Choroid plexus epithelial cell (primary cell): ENCODE measurements at regions not wholly inside any gene's neighbourhood (a gene's known extent, or its start where the extent isn't known, plus 50 kb on each side); places are given as distances from the start of the nearest gene placed in this dataset.

Experiments
- DNase-seq: peaks from one replicate; pipeline ENCODE4 v3.0.0-alpha.2; 2010; ENCODE audit warnings: low read depth
- H3K4me3 ChIP-seq: 2 replicates; pipeline ENCODE4 v1.5.1; 2011; ENCODE audit warnings: low read depth, mild to moderate bottlenecking, control low read depth, low read length, moderate library complexity
- CTCF ChIP-seq: conservative IDR thresholded peaks from 2 replicates; pipeline ENCODE4 v1.5.1; 2011; ENCODE audit warnings: low read depth, mild to moderate bottlenecking, control low read depth, inconsistent platforms, low read length, moderate library complexity

- no peak overlapping the region for H3K4me3 ChIP-seq
- DNase-seq = no peak
- no peak for TF ChIP-seq CTCF
Measured at GRCh38 chr12:77167801-77168200, 102.4 kb upstream of the E2F7 start.

GRCh38 chr12:77166696-77167095 lies 101.3 kb upstream of the E2F7 start:
- no peak for TF ChIP-seq CTCF
- H3K4me3 ChIP-seq = no peak overlapping the region
- DNase-seq = no peak

- H3K4me3 ChIP-seq = no peak overlapping the region
- no peak for TF ChIP-seq CTCF
- DNase-seq = no peak
Measured at GRCh38 chr12:77163074-77164038, 98.0 kb upstream of the E2F7 start.

GRCh38 chr12:77161944-77162343 lies 96.6 kb upstream of the E2F7 start:
- DNase-seq = no peak
- TF ChIP-seq CTCF = no peak
- no peak overlapping the region for H3K4me3 ChIP-seq

- TF ChIP-seq CTCF = no peak
- DNase-seq = no peak
- H3K4me3 ChIP-seq = no peak overlapping the region
Measured at GRCh38 chr12:77160931-77161330, 95.6 kb upstream of the E2F7 start.

- DNase-seq = no peak
- H3K4me3 ChIP-seq = no peak overlapping the region
- TF ChIP-seq CTCF = no peak
Measured at GRCh38 chr12:77153706-77154105, 88.3 kb upstream of the E2F7 start.
